GM03348 (cell line): ENCODE measurements at regions not wholly inside any gene's neighbourhood (a gene's known extent, or its start where the extent isn't known, plus 50 kb on each side); places are given as distances from the start of the nearest gene placed in this dataset.
"Not testable (repeated sequence)": the region's sequence is repeated elsewhere in the genome, so short reads cannot be mapped to it uniquely, and the experiment has no call there.

Experiments used
- DNase-seq: peaks from one replicate; pipeline ENCODE4 v3.0.0; 2012; ENCODE audit warnings: low spot score

- no peak for DNase-seq
Observed at GRCh38 chr1:82421782-82422181, 621.0 kb downstream of the ADGRL2 start.

- DNase-seq = no peak
Observed at GRCh38 chr1:82420584-82420983, 619.9 kb downstream of the ADGRL2 start.

GRCh38 chr1:82411605-82412004 lies 610.9 kb downstream of the ADGRL2 start:
- DNase-seq = no peak

- no peak for DNase-seq
Observed at GRCh38 chr1:82405333-82405732, 604.6 kb downstream of the ADGRL2 start.

GRCh38 chr1:82401116-82401515 lies 600.4 kb downstream of the ADGRL2 start:
- no peak for DNase-seq

GRCh38 chr1:82400521-82400920 lies 599.8 kb downstream of the ADGRL2 start:
- no peak for DNase-seq

GRCh38 chr1:82399093-82399492 lies 598.4 kb downstream of the ADGRL2 start:
- no peak for DNase-seq

- DNase-seq = no peak
Observed at GRCh38 chr1:82398357-82398756, 597.6 kb downstream of the ADGRL2 start.

GRCh38 chr1:82395440-82395839 lies 594.7 kb downstream of the ADGRL2 start:
- DNase-seq = no peak

- DNase-seq = no peak
Observed at GRCh38 chr1:82392946-82393345, 592.2 kb downstream of the ADGRL2 start.

GRCh38 chr1:82392513-82392912 lies 591.8 kb downstream of the ADGRL2 start:
- DNase-seq = no peak

- no peak for DNase-seq
Observed at GRCh38 chr1:82391712-82392111, 591.0 kb downstream of the ADGRL2 start.

- no peak for DNase-seq
Observed at GRCh38 chr1:82390627-82391026, 589.9 kb downstream of the ADGRL2 start.

GRCh38 chr1:82388679-82389078 lies 587.9 kb downstream of the ADGRL2 start:
- no peak for DNase-seq

GRCh38 chr1:82387012-82387366 lies 586.3 kb downstream of the ADGRL2 start:
- DNase-seq = no peak

GRCh38 chr1:82386365-82387011 lies 585.8 kb downstream of the ADGRL2 start:
- no peak for DNase-seq

- DNase-seq = no peak
Observed at GRCh38 chr1:82384776-82385175, 584.0 kb downstream of the ADGRL2 start.

- no peak for DNase-seq
Observed at GRCh38 chr1:82377201-82377884, 576.6 kb downstream of the ADGRL2 start.

GRCh38 chr1:82373710-82374109 lies 573.0 kb downstream of the ADGRL2 start:
- DNase-seq = no peak

GRCh38 chr1:82371844-82372498 lies 571.2 kb downstream of the ADGRL2 start:
- DNase-seq = no peak

- no peak for DNase-seq
Observed at GRCh38 chr1:82367456-82367855, 566.7 kb downstream of the ADGRL2 start.

- no peak for DNase-seq
Observed at GRCh38 chr1:82366689-82367088, 566.0 kb downstream of the ADGRL2 start.

GRCh38 chr1:82359541-82359940 lies 558.8 kb downstream of the ADGRL2 start:
- DNase-seq = not testable (repeated sequence)
